ENCODE measurements at regions not wholly inside any gene's neighbourhood (a gene's known extent, or its start where the extent isn't known, plus 50 kb on each side); places are given as distances from the start of the nearest gene placed in this dataset.
A peak's percentile ranks its signal among the peaks of the same experiment; 100 is the strongest.

GRCh38 chr11:23961503-23962338 lies 535.1 kb upstream of the LUZP2 start:
- DNase-seq (peak in 1 of 3 donors; percentile 14), ATAC-seq (no peak)
- H3K4me3 ChIP-seq: no peak overlapping the region
- TF ChIP-seq CTCF (IDR thresholded peaks at IDR 0.05): no peak
- H3K4me1 ChIP-seq (ENCODE audit: low read depth): no peaks in the 10 kb centered on the region
- intact Hi-C loops (cut with DNase I, micrococcal nuclease): no loop called here
- H3K36me3 ChIP-seq (ENCODE audit: low read depth): no peaks in the 10 kb centered on the region
- H3K9me3 ChIP-seq: no peaks in the 10 kb centered on the region

DNA sequence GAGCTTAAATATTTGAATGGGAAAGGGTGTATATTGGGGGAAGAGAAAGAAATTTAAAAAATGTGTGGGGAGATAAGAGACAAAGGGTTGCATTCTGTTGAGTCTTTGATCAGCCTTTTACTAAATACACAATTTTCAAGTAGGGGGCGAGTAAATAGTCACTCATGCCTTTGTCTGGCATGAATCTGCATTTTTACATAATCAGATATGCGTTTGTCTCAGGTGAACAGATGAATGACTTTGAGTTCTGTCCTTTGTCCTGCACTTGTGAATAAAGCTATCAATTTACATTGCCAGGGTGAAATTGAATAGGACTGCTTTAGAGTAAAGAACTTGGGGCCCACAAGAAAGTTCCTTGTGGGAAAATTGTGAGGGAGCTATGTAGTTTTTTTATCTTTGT lies 523.6 kb upstream of the LUZP2 start:
- TF ChIP-seq CTCF (IDR thresholded peaks at IDR 0.05): no peak
- Histone ChIP-seq H3K9me3 (no peaks in the 10 kb centered on the region), H3K36me3 (ENCODE audit: low read depth) (no peaks in the 10 kb centered on the region), H3K4me1 (ENCODE audit: low read depth) (no peaks in the 10 kb centered on the region), H3K4me3 (no peak overlapping the region)
- ATAC-seq (no peak), DNase-seq (no peak)
- intact Hi-C loops (cut with DNase I, micrococcal nuclease): no loop called here

DNA sequence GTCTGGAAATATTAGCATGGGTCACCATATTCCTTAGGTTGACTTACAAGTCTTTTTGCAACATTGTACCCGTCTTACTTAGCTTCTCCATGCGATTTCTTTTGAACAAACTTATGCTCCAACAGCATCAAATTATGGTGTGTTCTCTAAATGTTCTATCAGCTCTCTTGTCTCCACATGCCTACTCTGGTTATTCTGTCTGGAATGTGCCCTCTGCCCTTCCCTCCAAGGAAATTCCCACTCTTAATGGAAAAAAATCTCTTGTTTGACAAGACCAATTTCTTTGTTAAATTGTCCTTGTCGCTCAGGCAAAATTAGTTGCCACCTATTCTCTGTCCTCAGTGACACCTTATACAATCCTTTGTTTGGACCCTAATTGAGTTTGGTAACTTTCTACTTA lies 522.8 kb upstream of the LUZP2 start:
- TF ChIP-seq CTCF (IDR thresholded peaks at IDR 0.05): no peak
- H3K36me3 ChIP-seq (ENCODE audit: low read depth): no peaks in the 10 kb centered on the region
- H3K9me3 ChIP-seq: no peaks in the 10 kb centered on the region
- DNase-seq: no peak
- intact Hi-C loops (cut with DNase I, micrococcal nuclease): no loop called here
- no peak overlapping the region for H3K4me3 ChIP-seq
- ATAC-seq: no peak
- no peaks in the 10 kb centered on the region for H3K4me1 ChIP-seq (ENCODE audit: low read depth)

DNA sequence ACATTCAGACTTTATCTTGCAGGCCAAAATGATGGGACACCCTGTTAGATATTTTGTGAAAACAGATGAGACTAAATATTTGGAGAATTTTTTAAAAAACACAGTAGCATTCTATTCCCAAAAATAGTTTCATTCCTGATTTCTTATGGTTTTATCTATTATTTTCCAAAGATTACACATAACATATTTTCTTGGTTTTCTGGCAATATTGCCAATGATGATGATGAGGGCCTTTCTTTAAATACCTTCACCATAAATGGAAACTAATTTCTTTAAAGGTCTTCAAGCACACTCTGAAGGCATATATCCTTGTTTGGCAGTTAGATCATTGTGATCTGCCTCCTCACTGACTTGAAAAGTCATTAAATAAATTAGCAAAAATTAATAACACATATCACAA lies 522.3 kb upstream of the LUZP2 start:
- intact Hi-C loops (cut with DNase I, micrococcal nuclease): no loop called here
- no peak for DNase-seq
- H3K36me3 ChIP-seq (ENCODE audit: low read depth): no peaks in the 10 kb centered on the region
- no peak for ATAC-seq
- H3K4me3 ChIP-seq: no peak overlapping the region
- no peaks in the 10 kb centered on the region for H3K9me3 ChIP-seq
- no peaks in the 10 kb centered on the region for H3K4me1 ChIP-seq (ENCODE audit: low read depth)
- no peak for TF ChIP-seq CTCF (IDR thresholded peaks at IDR 0.05)

DNA sequence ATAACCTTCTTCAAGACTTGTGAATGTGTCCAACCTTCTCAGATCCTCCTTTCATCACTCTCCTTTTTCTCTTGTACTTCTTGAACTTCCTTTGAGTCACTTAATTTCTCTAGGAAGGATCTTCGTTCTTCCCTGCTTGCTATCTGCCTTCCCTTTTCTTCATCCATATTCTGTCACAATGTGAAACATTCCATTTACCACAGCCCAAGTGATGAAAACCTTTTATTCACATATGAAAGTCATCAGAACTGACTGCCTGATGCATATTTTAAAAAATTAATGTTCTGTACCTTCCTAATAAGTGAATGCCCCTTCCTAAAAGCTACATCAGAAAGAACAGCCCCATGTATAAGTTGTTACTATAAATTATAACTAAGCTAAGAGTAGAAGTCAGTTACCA lies 520.4 kb upstream of the LUZP2 start:
- ATAC-seq: no peak
- TF ChIP-seq CTCF (IDR thresholded peaks at IDR 0.05): no peak
- no peak for DNase-seq
- H3K4me3 ChIP-seq: no peak overlapping the region
- H3K36me3 ChIP-seq (ENCODE audit: low read depth): no peaks in the 10 kb centered on the region
- no peaks in the 10 kb centered on the region for H3K4me1 ChIP-seq (ENCODE audit: low read depth)
- intact Hi-C loops (cut with DNase I, micrococcal nuclease): no loop called here
- H3K9me3 ChIP-seq: no peaks in the 10 kb centered on the region
